HK-2 (cell line): ENCODE measurements at regions not wholly inside any gene's neighbourhood (a gene's known extent, or its start where the extent isn't known, plus 50 kb on each side); places are given as distances from the start of the nearest gene placed in this dataset.
A peak's percentile ranks its signal among the peaks of the same experiment; 100 is the strongest.
"Not testable (repeated sequence)": the region's sequence is repeated elsewhere in the genome, so short reads cannot be mapped to it uniquely, and the experiment has no call there.

Experiments
- DNase-seq: peaks from one replicate; pipeline ENCODE4 v3.0.0-alpha.2; 2018; ENCODE audit not compliant: unreplicated experiment

DNA sequence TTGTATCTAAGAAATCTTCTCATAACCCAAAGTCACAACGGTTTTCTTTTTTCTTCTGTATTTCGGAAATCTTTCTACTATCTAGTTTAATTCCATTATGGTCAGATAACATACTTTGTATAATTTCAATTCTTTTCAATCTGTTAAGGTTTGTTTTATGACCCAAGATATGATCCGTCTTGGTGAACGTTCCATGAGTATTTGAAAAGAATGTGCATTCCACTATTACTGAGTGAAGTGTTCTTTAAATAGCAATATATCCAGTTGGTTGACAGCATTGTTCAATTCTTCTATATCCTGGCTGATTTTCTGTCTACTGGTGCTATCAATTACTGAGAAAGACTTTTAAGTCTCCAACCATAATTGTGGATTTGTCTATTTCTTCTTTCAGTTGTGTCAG lies 414.5 kb downstream of the TNS1 start:
- no peak for DNase-seq

GRCh38 chr2:217585362-217585761 lies 417.4 kb downstream of the TNS1 start:
- DNase-seq = no peak

- DNase-seq = not testable (repeated sequence)
Measured at GRCh38 chr2:217580407-217580806, 422.4 kb downstream of the TNS1 start.

GRCh38 chr2:217573571-217573970 lies 429.2 kb downstream of the TNS1 start:
- DNase-seq = no peak

DNA sequence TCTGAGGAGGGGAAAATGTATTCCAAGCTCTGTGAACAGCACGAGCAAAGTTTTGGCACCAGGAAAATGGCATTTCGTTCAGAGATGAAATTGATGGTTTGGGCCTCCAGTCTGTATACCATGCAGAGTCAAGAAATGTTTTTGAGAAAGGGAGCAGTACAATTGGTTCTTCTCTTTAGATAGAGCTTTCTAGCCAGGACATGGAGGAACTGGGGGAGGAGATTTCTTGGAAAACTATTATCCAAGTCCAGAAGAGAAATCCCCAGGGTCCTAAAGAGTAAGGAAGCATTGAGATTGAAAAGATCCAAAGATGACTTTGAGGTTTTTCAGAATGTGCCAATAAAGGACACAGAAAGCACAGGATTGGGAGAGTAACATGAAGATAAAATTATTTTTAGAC lies 432.4 kb downstream of the TNS1 start:
- DNase-seq = no peak

- DNase-seq = no peak
Measured at GRCh38 chr2:217568289-217568971, 434.4 kb downstream of the TNS1 start.

- DNase-seq = no peak
Measured at GRCh38 chr2:217563565-217563964, 439.2 kb downstream of the TNS1 start.

- DNase-seq = no peak
Measured at GRCh38 chr2:217562871-217563480, 439.8 kb downstream of the TNS1 start.

- DNase-seq = no peak
Measured at GRCh38 chr2:217559084-217559483, 443.7 kb downstream of the TNS1 start.

GRCh38 chr2:217555081-217555876 lies 447.5 kb downstream of the TNS1 start:
- no peak for DNase-seq

- DNase-seq = no peak
Measured at GRCh38 chr2:217553679-217554078, 449.1 kb downstream of the TNS1 start.

GRCh38 chr2:217553202-217553601 lies 449.6 kb downstream of the TNS1 start:
- no peak for DNase-seq

GRCh38 chr2:217552081-217552480 lies 450.7 kb downstream of the TNS1 start:
- DNase-seq = no peak

DNA sequence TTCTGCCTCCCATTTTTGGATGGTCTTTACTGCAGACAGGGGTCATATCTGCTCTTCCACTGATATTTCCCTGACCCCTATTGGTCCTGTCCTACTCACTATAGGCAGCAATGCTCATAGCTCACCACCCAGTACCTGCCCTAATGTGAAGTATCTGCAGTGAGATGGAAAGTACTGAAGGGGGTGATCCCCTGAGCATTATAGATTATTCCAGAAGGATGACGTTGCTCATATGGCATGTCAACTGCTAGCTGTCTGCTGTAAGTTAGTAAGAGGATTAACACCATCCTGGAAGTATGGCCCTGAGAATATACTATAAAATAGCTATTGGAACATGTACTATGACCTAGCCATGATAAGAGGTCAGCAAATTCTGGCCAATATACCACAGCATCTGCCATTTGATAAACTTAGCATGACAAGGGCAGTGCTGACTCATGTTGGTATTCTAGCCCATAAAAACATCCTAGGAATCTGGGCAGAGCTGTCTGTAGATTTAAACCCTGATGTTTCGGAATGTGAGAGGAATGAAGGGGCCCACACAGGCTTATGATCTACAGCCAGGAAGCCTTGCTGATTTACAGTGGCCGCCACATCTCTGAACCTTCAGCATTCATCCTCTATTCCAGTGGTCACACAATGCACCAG lies 451.4 kb downstream of the TNS1 start:
- peak; percentile 13 for DNase-seq

DNA sequence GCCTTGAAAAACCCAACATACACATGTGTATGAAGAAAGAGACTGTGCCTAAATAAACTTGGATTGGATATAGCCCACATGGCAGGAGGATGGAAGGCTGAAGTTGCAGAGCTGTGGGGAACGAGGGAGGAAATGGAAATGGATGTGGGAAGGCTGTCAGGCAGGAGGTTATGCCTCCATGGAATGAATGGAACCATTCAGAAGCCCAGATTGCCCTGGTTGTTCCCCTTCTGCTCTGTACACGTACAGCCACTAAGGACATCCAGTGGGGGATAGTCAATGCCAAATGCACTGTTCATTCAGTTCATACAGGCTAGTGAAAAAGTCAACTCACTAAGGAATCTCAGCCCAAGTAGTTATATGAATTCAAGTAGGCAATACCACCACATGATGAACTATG lies 463.7 kb downstream of the TNS1 start:
- no peak for DNase-seq

- DNase-seq = no peak
Measured at GRCh38 chr2:217538719-217539118, 464.1 kb downstream of the TNS1 start.

- DNase-seq = no peak
Measured at GRCh38 chr2:217535957-217536708, 466.7 kb downstream of the TNS1 start.

DNA sequence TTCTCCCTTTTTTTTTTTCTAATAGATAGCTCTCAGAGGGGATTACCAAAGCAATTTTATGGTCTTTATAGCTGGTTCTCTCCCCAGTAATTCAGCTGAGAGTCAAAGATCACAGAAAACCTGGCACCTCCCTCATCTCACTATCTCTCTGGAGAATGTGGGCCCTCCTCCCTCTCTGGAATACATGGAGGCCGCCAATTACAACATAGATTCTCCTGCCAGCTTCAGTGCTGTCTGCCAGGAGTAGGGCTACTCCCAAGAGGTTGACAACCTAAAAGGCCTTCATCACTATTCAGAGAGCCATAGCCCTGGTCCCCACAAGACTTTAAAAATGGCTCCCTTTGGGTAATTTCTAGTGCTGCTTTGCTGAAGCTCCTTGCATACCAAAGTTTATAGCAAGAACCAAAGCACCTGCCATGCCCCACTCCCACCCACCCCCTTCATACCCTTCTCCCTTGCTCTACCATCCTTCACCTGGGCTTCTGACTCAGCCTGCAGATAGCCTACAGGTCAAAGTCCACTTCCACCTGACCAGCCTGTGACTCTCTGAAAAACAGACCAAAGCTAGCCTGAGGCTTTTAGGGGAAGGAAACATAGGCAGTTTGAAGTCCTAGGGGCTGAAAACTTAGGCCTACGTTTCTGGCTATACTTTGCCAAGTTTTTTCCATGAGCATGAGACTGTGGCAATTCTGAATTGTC lies 472.3 kb downstream of the TNS1 start:
- DNase-seq = no peak

GRCh38 chr2:217529271-217529670 lies 473.5 kb downstream of the TNS1 start:
- DNase-seq = no peak

DNA sequence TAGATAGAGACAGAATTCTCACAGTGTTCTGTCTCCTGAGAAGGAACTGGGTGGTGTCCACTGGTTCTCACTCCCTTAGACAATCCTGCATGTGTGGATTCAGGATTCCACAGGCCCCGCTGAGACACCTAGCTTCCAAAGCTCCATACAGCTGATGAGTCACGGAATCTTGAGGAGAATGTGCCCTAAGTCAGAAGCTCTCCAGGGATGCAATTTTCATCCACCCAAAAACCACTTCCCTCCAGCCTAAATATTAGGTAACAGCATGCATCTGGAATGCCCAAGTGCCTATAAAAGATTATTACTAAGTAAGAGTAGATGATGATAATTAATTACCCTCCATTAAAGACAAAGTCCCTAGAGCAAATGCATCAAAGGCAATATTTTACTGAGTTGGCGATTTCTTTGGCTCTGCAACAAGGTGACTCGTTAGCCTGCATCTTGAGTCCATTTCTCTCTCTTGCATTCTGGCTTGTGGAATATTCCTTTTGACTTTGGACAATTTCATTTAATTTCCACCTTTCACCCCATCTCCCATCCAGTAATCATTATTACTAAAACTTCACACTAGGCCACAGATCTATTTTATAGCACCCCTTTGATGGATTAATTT lies 475.1 kb downstream of the TNS1 start:
- DNase-seq = no peak

DNA sequence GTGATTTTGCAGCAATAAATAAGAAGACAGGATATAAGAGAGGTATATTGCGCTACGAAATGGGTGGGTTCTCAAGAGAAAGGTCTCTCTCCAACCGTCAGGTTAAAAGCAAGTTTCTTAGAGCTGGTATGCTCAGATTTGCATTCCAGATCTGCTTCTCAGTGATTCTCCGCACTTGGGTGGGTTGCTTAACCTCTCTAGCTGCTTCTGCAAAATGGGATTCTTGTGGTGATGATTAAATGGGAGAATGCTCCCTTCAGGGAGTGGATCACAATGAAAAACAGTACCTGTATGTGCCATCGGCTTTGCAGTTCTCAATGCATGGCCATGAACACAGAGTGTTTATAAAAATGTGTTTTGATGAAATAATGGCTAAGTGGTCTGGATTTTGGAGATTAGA lies 477.7 kb downstream of the TNS1 start:
- no peak for DNase-seq
